WERI-Rb-1 (cell line): ENCODE measurements at regions not wholly inside any gene's neighbourhood (a gene's known extent, or its start where the extent isn't known, plus 50 kb on each side); places are given as distances from the start of the nearest gene placed in this dataset.

Experiments
- DNase-seq: peaks from one replicate; pipeline ENCODE4 v3.0.0-alpha.2; 2020
- H3K27ac ChIP-seq: fragments of 250-450 bp; sonication (Bioruptor Pico); 2 replicates; pipeline ENCODE4 v1.5.1; 2020; ENCODE audit warnings: mild to moderate bottlenecking, moderate library complexity
- H3K27me3 ChIP-seq: fragments of 250-450 bp; sonication (Bioruptor Pico); 2 replicates; pipeline ENCODE4 v1.5.1; 2021; ENCODE audit warnings: mild to moderate bottlenecking, low read depth, moderate library complexity; ENCODE audit not compliant: insufficient read depth, severe bottlenecking
- H3K36me3 ChIP-seq: fragments of 250-450 bp; sonication (Bioruptor Pico); 2 replicates; pipeline ENCODE4 v1.5.1; 2020; ENCODE audit warnings: mild to moderate bottlenecking, moderate library complexity
- H3K4me3 ChIP-seq: 2 replicates; pipeline ENCODE4 v1.5.1; 2011; ENCODE audit warnings: low read depth, mild to moderate bottlenecking, control low read depth, low read length
- H3K9me3 ChIP-seq: fragments of 250-450 bp; sonication (Bioruptor Pico); 2 replicates; pipeline ENCODE4 v1.5.1; 2021; ENCODE audit warnings: mild to moderate bottlenecking, moderate library complexity; ENCODE audit not compliant: severe bottlenecking
- TF ChIP-seq, protein P1 (sequence below): IDR thresholded peaks from 2 replicates; pipeline ENCODE4 v1.5.1; 2011; ENCODE audit warnings: low read depth, mild to moderate bottlenecking, control low read depth, inconsistent platforms, low read length

GRCh38 chr3:157606011-157606851 lies 103.0 kb upstream of the VEPH1 start:
- Histone ChIP-seq H3K9me3 (no peaks in the 10 kb centered on the region), H3K36me3 (no peaks in the 10 kb centered on the region), H3K4me3 (no peak overlapping the region), H3K27ac (no peak overlapping the region), H3K27me3 (no peaks in the 10 kb centered on the region)
- peak; percentile 88 for DNase-seq
- TF ChIP-seq, protein P1, sequence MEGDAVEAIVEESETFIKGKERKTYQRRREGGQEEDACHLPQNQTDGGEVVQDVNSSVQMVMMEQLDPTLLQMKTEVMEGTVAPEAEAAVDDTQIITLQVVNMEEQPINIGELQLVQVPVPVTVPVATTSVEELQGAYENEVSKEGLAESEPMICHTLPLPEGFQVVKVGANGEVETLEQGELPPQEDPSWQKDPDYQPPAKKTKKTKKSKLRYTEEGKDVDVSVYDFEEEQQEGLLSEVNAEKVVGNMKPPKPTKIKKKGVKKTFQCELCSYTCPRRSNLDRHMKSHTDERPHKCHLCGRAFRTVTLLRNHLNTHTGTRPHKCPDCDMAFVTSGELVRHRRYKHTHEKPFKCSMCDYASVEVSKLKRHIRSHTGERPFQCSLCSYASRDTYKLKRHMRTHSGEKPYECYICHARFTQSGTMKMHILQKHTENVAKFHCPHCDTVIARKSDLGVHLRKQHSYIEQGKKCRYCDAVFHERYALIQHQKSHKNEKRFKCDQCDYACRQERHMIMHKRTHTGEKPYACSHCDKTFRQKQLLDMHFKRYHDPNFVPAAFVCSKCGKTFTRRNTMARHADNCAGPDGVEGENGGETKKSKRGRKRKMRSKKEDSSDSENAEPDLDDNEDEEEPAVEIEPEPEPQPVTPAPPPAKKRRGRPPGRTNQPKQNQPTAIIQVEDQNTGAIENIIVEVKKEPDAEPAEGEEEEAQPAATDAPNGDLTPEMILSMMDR: peak; percentile 78

GRCh38 chr3:157605356-157605755 lies 102.1 kb upstream of the VEPH1 start:
- Histone ChIP-seq H3K27me3 (no peaks in the 10 kb centered on the region), H3K27ac (no peak overlapping the region), H3K36me3 (no peaks in the 10 kb centered on the region), H3K4me3 (no peak overlapping the region), H3K9me3 (no peaks in the 10 kb centered on the region)
- TF ChIP-seq, protein P1: no peak
- DNase-seq: no peak

DNA sequence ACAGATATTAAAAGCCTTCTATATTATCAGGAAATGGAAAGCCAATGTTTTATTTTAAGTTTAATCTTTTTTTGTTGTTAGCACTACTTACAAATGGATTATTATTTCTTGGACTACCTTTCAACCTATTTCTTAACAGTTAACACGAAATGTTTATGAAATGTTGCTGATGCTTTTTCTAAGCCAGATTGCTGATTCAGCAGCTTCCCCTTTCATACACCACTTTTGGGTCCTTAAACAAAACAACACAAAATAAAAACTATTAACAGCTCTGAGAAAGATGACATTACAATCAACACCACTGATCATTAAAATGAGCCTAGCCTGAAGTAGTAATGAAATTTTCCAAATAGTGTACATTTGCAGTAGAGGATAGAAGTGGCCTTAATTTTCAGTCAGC lies 99.2 kb upstream of the VEPH1 start:
- Histone ChIP-seq H3K36me3 (no peaks in the 10 kb centered on the region), H3K27me3 (no peaks in the 10 kb centered on the region), H3K27ac (no peak overlapping the region), H3K4me3 (no peak overlapping the region), H3K9me3 (no peaks in the 10 kb centered on the region)
- TF ChIP-seq, protein P1: no peak
- no peak for DNase-seq

GRCh38 chr3:157595259-157595658 lies 92.0 kb upstream of the VEPH1 start:
- H3K27me3 ChIP-seq: no peaks in the 10 kb centered on the region
- TF ChIP-seq, protein P1: no peak
- H3K4me3 ChIP-seq: no peak overlapping the region
- no peaks in the 10 kb centered on the region for H3K36me3 ChIP-seq
- DNase-seq: no peak
- no peaks in the 10 kb centered on the region for H3K9me3 ChIP-seq
- H3K27ac ChIP-seq: no peak overlapping the region

- H3K27ac ChIP-seq: no peak overlapping the region
- no peak for DNase-seq
- H3K27me3 ChIP-seq: no peaks in the 10 kb centered on the region
- TF ChIP-seq, protein P1: peak; percentile 19; the same call in 1 of the 2 replicates
- no peaks in the 10 kb centered on the region for H3K36me3 ChIP-seq
- H3K9me3 ChIP-seq: no peaks in the 10 kb centered on the region
- no peak overlapping the region for H3K4me3 ChIP-seq
Observed at GRCh38 chr3:157594413-157594812, 91.2 kb upstream of the VEPH1 start.
